Pancreas (tissue), 10 donors: ENCODE measurements at regions not wholly inside any gene's neighbourhood (a gene's known extent, or its start where the extent isn't known, plus 50 kb on each side); places are given as distances from the start of the nearest gene placed in this dataset.

ENCODE experiments used
- ATAC-seq, 4 donors: fragments of 200-7000 bp; cut with Tn5 transposase; one replicate each; pipeline versions ENCODE4 v1.8.0 to v1.9.1; 2020; ENCODE audit warnings: mild to moderate bottlenecking in 4 of 4, moderate library complexity in 4 of 4
- DNase-seq, 6 donors: peaks; one replicate each; pipeline ENCODE4 v3.0.0-alpha.2; 2020
- FAIRE-seq: peaks from 2 replicates; lab custom pipeline; 2012; peaks lifted over from hg19 to GRCh38; lab: Jason Lieb, UNC
- H3K27ac ChIP-seq, 4 donors: fragments of 200-600 bp; sonication (generic); 1 replicate in 3 of 4; 2 replicates in 1 of 4; pipeline versions ENCODE4 v1.5.0 to v1.8.0; 2020
- H3K27me3 ChIP-seq, 4 donors: fragments of 200-600 bp; one replicate each; pipeline ENCODE4 v1.8.0; 2021
- H3K36me3 ChIP-seq, 3 donors: fragments of 200-600 bp; sonication (generic) in 1 of 3; one replicate each; pipeline versions ENCODE4 v1.5.0 to v1.8.0; 2020 to 2021
- H3K4me1 ChIP-seq, 3 donors: fragments of 200-600 bp; one replicate each; pipeline ENCODE4 v1.8.0; 2021
- H3K4me3 ChIP-seq, 4 donors: fragments of 200-600 bp; sonication (generic) in 2 of 4; one replicate each; pipeline versions ENCODE4 v1.5.0 to v1.8.0; 2020 to 2021
- H3K9me3 ChIP-seq, 4 donors: fragments of 200-600 bp; one replicate each; pipeline ENCODE4 v1.8.0; 2021
- WGBS, 2 donors: extraction: QIAGEN DNeasy Blood & Tissue Kit; methylation state at CpG; one replicate each; pipeline ENCODE4 v1.1.7; 2013; 5-methylcytosine and 5-hydroxymethylcytosine counted together
- intact Hi-C, 3 donors: fragments of 100-400 bp; cut with DNase I; formaldehyde crosslinking; loops; one replicate each; pipeline versions ENCODE4 v1.11.1 to v1.14.2; 2022
- TF ChIP-seq, protein P1 (sequence below), 4 donors: fragments of 200-600 bp; sonication (generic) in 3 of 4; IDR thresholded peaks; one replicate each; pipeline versions ENCODE4 v1.5.0 to v1.8.0; 2021; ENCODE audit warnings: antibody characterized with exemption in 4 of 4
- donor health status: healthy with polysubstance abuse.
- donor health status: DM: no; HTN: no; CAD: no; lungs with moderate emphysema.
- donor health status: DM: no; HTN: no; CAD: no.
- donor health status: control.
- donor health status: control.
- donor health status: Bipolar disorder and iron deficiency.
- donor health status: DM: yes; HTN: yes; CAD: no.
- donor health status: DM: no; HTN: no; CAD: no.
- donor health status: DM: no; HTN: no; CAD: no.
- donor health status: DM: yes; HTN: yes; CAD: no.

DNA sequence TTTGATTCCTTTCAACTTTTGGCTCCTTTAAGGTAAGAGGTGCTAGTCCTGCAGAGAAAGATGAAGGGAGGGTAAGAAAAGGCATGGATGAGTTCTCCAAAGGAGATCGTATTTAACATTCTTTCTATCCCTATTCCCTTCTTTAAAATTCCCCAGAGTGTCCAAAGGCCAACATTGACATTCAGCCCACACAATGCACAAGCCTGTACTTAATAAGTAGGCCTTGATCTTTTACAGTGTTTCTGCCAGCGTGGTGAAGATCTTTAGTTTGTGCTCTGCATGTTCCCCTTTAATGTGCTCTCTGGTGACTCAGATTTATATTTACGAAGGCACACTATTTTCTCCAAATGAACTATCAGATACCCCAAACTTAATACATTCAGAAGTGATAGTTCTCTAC lies 582.5 kb upstream of the RGS18 start:
- Histone ChIP-seq H3K27ac (no peak overlapping the region), H3K9me3 (no peaks in the 10 kb centered on the region), H3K4me3 (no peak overlapping the region), H3K36me3 (no peaks in the 10 kb centered on the region), H3K4me1 (no peaks in the 10 kb centered on the region), H3K27me3 (no peaks in the 10 kb centered on the region)
- no peak for ATAC-seq
- no peak for DNase-seq
- intact Hi-C loops = no loop called here
- WGBS, 2 donors = 65 to 75% methylated on average over 3 of the region's 3 CpGs
- TF ChIP-seq, protein P1, sequence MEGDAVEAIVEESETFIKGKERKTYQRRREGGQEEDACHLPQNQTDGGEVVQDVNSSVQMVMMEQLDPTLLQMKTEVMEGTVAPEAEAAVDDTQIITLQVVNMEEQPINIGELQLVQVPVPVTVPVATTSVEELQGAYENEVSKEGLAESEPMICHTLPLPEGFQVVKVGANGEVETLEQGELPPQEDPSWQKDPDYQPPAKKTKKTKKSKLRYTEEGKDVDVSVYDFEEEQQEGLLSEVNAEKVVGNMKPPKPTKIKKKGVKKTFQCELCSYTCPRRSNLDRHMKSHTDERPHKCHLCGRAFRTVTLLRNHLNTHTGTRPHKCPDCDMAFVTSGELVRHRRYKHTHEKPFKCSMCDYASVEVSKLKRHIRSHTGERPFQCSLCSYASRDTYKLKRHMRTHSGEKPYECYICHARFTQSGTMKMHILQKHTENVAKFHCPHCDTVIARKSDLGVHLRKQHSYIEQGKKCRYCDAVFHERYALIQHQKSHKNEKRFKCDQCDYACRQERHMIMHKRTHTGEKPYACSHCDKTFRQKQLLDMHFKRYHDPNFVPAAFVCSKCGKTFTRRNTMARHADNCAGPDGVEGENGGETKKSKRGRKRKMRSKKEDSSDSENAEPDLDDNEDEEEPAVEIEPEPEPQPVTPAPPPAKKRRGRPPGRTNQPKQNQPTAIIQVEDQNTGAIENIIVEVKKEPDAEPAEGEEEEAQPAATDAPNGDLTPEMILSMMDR (IDR thresholded peaks at IDR 0.05) = no peak
- FAIRE-seq = no peak

DNA sequence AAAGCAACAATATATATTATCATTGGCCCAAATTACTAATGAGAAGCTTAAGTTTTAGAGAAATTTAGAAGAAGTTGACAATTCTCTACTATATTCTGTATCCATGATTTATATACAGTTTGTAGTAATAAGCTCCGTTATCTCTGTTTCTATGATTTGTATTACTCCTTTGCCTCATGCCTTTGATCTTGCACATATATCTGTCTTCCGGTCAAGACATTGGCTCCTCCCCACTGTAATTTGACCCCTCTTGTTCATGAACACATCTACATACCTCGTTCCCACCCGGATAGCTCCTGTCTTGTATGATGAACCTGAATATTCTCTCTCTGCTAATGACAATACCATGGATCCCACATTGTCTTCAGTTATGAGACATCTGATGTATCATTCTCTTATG lies 581.0 kb upstream of the RGS18 start:
- no peak overlapping the region for H3K4me3 ChIP-seq
- no peak for DNase-seq
- intact Hi-C loops = no loop called here
- no peak for ATAC-seq
- no peak overlapping the region for H3K27ac ChIP-seq
- TF ChIP-seq, protein P1 (IDR thresholded peaks at IDR 0.05) = no peak
- 74 to 85% methylated on average over 4 of the region's 4 CpGs for WGBS, 2 donors
- H3K27me3 ChIP-seq = no peaks in the 10 kb centered on the region
- no peaks in the 10 kb centered on the region for H3K36me3 ChIP-seq
- no peaks in the 10 kb centered on the region for H3K4me1 ChIP-seq
- FAIRE-seq = no peak
- H3K9me3 ChIP-seq = no peaks in the 10 kb centered on the region

GRCh38 chr1:191578281-191578680 lies 580.0 kb upstream of the RGS18 start:
- intact Hi-C loops = no loop called here
- H3K4me1 ChIP-seq = no peaks in the 10 kb centered on the region
- H3K4me3 ChIP-seq = no peak overlapping the region
- WGBS, 2 donors = 80 to 85% methylated on average over 1 of the region's 1 CpG
- no peaks in the 10 kb centered on the region for H3K36me3 ChIP-seq
- no peaks in the 10 kb centered on the region for H3K27me3 ChIP-seq
- H3K27ac ChIP-seq = no peak overlapping the region
- no peaks in the 10 kb centered on the region for H3K9me3 ChIP-seq
- ATAC-seq (no peak), FAIRE-seq (no peak), DNase-seq (no peak)
- TF ChIP-seq, protein P1 (IDR thresholded peaks at IDR 0.05) = no peak

GRCh38 chr1:191579019-191579418 lies 579.2 kb upstream of the RGS18 start:
- TF ChIP-seq, protein P1 (IDR thresholded peaks at IDR 0.05) = no peak
- WGBS, 2 donors = 75 to 79% methylated on average over 4 of the region's 4 CpGs
- DNase-seq = no peak
- Histone ChIP-seq H3K9me3 (no peaks in the 10 kb centered on the region), H3K36me3 (no peaks in the 10 kb centered on the region), H3K27me3 (no peaks in the 10 kb centered on the region), H3K4me3 (no peak overlapping the region), H3K4me1 (no peaks in the 10 kb centered on the region), H3K27ac (no peak overlapping the region)
- no peak for FAIRE-seq
- ATAC-seq = no peak
- intact Hi-C loops = no loop called here

GRCh38 chr1:191582169-191582568 lies 576.1 kb upstream of the RGS18 start:
- TF ChIP-seq, protein P1 (IDR thresholded peaks at IDR 0.05) = no peak
- FAIRE-seq = no peak
- no peak for ATAC-seq

More at GRCh38 chr1:191582169-191582568, 576.1 kb upstream of the RGS18 start:
- Histone ChIP-seq H3K4me3 (no peak overlapping the region), H3K4me1 (no peaks in the 10 kb centered on the region), H3K36me3 (no peaks in the 10 kb centered on the region), H3K27me3 (no peaks in the 10 kb centered on the region), H3K9me3 (no peaks in the 10 kb centered on the region), H3K27ac (no peak overlapping the region)
- 31 to 38% methylated on average over 1 of the region's 1 CpG for WGBS, 2 donors
- DNase-seq = no peak
- intact Hi-C loops = no loop called here
